ENCODE measurements at regions not wholly inside any gene's neighbourhood (a gene's known extent, or its start where the extent isn't known, plus 50 kb on each side); places are given as distances from the start of the nearest gene placed in this dataset.
"Not testable (repeated sequence)": the region's sequence is repeated elsewhere in the genome, so short reads cannot be mapped to it uniquely, and the experiment has no call there.

DNA sequence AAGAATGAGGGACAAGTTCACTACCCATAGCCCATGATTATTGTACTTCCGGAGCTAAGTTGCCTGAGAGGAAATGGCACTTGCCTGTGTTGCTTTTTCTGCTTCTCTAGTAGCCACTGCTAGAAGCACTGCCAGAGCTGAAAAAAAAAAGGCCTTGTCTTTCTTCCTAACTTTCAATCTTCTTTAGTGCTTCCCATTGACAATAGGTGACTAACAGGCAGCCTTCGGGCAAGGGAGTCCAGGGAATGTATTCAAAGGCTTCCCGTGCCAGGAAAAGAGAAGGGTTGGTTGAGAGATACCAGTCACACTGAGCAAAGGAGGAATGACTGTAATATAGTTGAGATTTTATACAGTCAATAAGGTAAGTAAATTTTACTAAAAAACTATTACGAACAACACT is 242.0 kb downstream of the CALCRL start:
- no peak for DNase-seq (ENCODE audit: low spot score)

DNA sequence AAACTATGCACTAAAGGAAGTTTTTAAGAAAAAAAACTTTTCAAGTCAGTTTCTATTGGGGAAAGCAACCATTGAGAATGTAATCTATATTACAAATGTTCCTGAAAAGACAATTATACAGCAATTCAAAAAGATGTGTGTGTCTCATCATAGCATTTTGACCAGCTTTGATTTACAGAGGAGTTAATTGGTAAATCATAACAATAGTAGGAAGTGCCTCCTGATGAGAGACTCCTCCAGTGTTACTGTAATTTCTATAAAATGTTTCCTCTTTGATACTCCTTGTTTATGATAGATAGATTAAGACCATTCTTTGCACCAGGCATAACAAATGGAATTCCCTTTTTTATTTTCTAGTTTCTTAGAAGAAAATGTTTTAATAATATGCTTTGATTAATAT is 249.9 kb downstream of the CALCRL start:
- no peak for DNase-seq (ENCODE audit: low spot score)

DNA sequence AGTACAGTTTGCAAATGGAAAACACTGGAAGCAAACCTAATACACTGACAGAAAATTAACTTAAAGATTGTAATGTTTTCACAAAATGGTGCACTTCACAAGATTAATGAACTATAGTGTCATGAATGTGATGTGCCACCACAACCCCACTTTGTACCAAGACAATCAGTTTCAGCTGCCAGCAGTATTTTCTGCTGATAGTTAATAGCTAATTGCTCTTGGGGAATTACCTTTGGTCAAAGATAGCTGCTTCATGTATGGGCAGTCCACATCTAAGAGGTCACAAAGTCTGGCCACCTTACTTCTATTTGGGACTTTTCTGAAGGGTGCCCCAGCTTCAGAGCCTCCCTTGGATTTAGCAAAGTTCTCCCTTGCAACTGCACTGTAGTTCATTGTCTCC is 254.0 kb downstream of the CALCRL start:
- DNase-seq (ENCODE audit: low spot score): no peak

DNA sequence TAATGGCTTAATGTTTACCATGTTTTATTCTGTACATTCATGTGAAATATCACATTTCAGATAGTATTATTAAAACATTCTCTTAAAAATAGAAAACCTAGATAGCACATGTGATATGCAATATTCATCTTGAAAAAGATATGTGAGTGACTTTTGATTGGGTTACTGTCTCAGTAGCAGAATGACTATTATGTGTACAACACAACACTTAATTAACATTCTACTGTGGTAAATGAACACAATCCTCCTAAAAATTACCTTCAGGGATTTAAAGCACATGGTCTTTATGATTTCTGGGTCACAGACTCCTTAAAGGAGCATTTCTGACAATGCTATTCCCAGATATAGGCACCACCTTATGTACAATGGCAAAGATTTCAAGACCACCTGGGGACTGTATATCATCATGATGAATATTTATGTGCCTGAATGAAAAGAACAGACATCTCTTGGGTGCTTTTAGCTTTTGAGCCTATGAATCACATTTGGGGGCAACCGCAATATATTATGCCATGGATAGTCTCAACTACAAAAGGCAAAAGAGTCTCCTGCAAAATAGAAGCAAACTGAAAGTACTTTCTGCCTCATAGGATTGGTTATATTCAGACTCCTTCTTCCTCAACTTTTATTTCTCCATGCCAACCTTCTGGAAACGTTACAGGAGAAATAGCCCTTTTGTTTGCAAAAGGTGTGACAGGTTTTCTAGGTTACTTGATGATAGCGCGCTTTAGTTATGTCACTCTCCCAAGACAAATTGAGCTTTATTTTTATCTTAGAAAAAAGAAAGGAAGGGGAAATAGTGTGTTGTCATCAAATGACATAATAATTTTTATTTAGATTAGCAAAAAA is 259.0 kb downstream of the CALCRL start:
- no peak for DNase-seq (ENCODE audit: low spot score)

DNA sequence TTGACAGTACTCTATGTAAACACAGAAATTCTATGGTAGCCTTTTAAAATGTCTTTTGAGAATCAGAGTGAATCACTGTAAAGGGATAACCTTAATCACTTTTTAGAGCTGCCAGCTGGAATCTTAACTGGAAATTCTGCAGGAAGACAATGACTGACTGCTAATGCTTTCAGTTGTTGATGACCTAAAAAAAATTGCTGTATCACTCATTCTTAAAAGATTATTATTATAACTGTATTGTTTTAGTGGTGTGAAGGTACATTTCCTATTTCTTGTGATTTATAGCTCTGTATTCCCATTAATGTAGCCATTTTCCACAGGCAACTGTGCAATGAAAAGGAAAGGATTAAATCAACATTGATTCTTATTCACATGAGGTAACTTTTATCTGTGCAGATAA is 260.5 kb downstream of the CALCRL start:
- DNase-seq (ENCODE audit: low spot score): no peak

DNA sequence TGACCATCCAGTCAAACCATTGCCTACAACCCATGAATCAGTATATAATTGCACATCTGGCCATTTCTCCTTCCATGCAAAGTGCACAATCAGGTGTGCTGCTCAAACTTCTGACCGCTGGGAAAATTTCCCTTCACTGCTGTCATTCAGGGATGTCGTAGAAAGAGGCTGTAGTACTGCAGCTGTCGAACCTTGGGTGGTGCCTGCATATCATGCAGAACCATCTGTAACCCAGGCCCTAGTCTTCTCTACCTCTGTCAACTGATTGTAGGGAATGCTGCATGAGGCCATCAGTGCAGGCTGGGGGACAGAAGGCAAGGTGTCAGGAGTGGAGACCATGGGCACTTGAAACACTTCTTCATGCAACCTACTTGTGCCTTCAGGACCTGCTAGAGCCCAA is 267.5 kb downstream of the CALCRL start:
- DNase-seq (ENCODE audit: low spot score): no peak

DNA sequence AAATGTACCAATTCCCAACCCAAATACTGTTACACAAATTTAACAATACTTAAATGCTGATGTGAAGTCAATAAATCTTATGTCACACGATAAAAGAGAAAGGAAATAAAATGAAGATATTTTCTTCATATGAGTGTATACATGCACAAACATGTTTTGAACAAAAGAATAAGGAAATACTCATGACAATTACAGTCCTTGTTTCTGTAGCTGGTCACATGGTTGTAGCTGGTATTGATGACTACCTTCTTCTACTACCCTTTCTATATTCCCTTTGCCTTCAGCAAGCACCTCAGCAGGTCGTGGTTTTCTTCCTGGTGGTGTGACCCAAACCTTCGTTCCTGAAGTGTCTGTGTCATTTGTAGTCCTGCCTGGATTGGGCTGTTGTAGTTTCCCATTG is 269.2 kb downstream of the CALCRL start:
- not testable (repeated sequence) for DNase-seq (ENCODE audit: low spot score)

DNA sequence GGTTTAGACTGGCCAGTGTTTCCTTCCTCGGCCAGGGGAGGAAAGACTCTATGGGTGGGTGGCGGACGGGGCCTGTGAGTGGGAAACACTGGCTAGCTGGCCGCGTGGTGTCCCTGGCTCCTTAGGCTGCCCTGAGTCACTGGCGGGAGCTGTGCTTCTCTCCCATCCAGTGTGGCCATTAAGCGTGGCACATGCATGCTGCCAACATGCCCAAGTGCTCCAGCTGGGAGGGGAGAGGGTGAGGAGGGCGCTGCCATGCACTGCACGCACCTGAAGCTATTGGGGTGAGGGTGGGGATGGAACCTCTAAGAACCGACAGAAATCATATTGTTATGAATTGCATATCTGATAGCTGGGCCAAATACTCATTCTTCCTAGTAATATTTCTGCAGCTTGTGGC is 270.8 kb downstream of the CALCRL start:
- no peak for DNase-seq (ENCODE audit: low spot score)

DNA sequence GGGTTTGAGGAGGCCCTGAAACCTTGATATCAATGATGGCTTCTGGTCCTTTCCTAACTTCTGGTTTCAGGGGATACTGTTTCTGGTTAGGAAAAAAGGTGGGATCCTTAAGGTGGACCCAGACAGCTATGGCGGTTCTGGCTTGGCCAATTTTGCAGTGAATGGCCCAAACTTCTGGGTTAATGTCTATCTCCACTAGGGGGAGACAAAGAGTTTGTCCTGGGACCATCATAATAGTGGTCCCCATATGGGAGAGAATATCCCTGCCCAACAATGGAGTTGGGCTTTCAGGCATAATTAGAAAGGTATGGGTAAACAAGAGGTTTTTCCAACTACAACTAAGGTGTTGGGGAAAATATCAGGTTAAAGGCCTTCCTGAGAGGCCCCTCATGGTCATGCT is 273.5 kb downstream of the CALCRL start:
- DNase-seq (ENCODE audit: low spot score): no peak

DNA sequence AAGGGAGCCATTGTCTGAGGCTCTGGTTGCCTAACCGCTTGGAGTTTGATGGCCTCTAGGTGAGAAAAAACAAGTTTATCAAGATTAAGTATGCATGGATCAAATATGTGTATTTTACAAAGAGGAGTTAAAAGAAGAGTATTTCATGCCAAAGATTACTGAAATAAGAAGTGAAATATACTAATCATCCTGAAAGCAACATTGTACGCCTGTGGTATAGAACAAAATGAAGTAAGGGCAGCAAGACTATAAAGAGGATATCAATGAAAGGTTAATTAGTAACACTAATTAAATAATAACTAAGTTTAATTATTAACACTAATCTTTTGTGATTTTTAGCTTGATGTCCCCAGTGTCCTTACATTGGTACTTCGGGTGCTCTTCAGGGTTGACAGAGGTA is 276.7 kb downstream of the CALCRL start:
- DNase-seq (ENCODE audit: low spot score): no peak

DNA sequence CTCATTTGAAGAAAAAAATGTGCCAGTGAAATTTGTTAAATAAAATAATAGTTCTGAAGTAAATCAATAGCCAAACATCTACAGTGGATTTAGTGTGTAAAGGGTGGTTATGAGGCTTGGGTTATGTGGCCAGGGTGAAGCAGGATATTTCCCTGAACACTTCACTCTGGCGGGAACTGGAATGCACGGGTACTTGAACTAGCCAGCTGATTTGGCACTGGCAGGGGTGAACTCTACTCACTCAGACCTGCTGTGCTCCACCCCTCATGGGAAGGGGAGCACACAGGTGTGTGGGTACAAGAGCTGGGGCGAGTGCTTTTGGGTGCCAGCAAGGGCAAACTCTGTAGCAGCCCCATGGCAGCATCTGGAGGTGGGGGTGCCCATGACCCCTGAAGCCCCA is 278.2 kb downstream of the CALCRL start:
- no peak for DNase-seq (ENCODE audit: low spot score)

DNA sequence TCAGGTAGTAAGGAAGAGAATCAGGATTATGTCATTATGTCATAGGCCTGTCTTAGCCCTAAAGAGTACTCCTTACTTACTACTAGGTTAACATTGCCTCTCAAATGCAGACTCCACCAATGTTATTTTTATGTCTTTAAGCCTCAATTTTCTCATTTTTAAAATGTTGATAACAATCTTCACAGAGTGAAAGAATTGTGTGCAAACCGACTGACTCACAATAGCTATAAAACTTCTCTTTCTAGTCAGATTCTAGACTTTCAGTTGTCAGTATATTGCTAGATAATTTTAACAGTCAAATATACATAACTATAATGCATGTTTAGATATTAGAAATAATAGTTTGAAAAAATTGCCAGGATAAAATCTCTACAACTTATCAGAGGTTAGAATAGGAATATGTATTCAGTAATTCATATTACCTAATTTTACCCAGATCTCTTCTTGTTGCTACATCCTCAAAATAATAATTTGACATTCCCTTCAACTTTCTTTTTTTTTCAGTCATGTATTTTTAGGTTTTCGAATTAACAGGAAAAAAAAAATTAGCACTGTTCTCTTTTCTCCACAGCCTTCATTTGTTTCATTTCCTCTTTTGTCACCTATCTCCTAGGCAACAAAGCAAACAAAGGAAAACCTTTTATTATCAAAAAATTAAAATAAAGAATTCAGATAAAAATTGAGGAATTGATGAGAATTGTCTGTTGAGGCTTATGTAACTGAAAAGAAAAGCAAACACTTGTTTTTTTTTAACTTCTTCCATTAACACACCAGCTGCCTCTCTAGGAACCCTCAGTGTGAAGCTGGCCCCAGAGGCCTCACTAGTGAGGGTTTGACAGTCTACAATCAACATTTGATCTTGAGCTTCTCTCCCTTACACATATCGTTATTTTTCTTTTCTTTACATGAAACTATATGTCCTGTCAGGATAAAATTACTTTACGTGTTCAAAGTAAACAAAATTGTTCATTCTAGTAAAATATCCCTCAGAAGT is 279.0 kb downstream of the CALCRL start:
- DNase-seq (ENCODE audit: low spot score): no peak

DNA sequence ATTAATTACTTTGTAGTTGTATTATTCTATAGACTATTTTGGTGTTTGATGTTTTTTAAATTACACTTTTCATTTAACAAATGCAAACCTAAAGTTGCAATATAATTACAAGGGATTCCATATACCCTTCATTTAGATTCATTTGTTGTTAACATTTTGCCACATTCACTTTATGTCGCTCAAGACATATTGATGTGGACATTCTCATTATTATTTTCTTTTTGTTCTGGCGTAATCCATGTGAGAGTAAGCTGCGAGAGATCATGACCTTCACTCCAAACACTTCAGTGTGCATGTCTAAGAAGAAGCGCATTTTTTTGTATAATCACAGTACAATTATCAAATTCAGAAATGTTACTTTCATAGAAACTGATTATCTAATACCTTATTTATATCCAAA is 280.6 kb downstream of the CALCRL start:
- no peak for DNase-seq (ENCODE audit: low spot score)

DNA sequence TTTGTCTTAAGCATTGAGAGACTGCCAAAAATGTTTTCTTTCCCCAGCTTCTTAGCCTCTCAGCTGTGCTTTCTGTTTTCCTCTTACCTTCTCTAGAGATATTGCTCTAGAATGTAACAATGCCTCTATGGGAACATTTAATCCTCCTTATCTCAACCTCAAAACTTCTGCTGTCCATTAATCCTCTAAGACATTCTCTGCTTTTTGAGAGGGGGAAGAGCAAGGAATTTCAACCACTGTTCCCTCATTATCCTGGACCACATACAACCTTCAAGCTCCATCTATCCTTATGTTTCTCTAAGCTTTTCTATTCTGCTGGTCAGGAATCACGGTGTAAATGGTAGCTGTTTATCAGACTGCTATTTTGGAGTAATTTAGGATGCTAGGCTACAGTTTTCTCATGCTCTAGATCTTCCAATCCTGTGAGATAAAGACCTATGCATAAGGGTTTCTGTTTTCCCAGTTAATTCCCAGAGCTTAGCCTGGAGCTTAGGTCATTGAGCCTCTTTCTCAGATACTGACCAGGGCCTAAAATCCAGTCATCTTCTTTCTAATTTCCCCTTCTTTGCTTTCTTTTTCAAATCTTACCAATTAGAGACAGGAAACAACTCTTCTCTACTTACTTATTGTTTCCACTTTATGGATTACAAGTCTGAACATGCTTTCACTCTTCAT is 282.0 kb downstream of the CALCRL start:
- no peak for DNase-seq (ENCODE audit: low spot score)

DNA sequence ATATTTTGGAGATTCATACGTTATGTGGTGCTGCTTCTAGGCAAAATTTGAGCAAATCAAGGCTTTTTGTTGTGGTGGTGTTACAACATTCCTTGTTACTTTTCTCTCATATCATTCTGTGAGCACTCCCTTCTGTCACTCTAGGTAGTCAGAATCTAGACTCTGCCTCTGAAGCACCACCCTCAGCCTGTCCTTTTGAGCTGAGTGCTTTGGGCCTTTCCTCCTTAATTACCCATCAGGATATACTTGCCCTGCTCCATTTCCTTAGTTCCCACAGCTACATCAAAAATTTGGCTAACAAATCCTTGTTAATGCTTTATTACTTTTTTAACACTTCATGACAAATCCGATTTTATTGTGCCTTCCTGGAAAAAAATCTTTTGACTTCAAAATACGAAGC is 289.6 kb downstream of the CALCRL start:
- DNase-seq (ENCODE audit: low spot score): no peak

DNA sequence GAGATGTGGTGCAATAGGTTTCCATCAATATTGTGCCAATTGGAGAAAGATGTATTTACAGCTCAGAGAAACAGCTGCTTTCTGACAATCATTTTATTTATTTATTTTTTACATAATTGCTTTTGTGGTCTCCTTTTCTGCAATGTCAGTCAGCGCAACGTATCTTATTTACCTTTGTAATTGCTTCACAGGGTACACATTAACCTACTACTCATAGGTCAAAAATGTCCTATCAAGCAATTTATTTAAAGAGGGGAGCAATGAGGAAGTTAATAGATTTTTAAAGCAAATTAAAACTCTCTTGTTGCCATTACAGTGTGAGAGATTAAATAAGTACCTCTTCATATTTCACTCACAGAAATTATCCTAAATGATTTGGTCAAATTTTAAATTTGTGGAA is 291.0 kb downstream of the CALCRL start:
- DNase-seq (ENCODE audit: low spot score): no peak

DNA sequence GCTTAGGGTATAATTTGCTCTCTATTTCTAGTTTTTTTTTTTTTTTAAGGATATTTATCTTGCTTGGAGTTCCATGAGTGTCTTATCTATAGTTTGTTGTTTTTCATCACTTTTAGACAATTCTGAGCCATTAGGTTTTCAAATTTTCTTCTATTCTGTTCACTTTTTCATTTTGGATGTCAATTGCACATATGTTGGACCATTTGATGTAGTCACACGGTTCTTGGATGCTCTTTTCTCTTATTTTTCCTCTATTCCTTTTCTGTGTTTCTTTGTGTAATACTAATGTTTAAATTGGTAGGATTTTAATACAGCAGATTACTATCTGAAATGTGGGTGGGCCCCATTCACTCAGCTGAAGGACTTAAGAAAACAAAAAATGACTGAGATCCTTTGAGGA is 292.6 kb downstream of the CALCRL start:
- no peak for DNase-seq (ENCODE audit: low spot score)

DNA sequence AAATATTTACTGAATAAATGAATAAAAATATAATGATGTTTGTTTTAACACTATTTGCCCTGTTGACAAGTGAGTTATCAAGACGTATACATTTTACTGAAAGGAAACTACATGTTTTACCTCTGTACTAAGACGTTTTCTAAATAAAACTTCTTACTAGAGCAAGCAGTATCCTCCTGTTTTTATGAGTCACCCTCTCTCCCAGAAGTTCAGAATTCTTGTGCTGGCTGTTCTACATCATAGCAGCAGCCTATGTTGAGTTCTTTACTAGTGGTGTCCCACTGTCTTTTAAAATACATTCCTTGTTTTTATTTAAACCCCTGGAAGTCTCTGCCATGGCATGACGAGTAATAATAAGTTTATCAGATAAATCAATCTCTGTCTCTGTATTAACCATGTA is 297.4 kb downstream of the CALCRL start:
- no peak for DNase-seq (ENCODE audit: low spot score)

DNA sequence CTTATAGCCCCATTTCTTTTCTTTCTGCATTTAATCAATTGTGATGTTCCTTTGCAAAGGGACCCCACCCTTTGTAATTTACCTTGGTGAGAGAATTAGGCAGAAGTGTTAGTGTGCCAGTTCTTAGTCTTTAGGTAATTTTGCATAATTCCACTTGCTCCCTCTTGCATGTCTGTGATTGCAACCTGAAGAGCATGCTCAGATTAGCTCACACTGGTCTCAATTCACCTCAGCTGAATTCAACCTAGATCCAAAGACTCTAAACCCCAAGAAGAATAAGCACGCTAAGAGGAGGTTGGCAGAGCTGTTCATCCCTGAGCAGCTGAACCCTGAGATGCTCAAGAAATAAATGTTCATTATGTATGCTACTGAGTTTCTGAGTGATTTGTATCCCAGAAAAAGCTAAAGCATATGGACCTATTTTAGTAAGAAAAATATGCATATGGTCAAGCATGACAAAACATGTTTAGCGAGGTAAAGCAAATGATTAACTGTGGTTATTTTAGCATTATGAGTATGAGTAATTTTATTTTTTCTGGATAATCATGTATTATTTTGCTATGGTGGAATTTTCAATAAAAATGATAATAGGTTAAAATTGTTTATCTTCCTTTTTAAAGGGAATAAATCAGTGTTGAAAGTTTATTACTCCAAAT is 299.2 kb upstream of the ZSWIM2 start:
- DNase-seq (ENCODE audit: low spot score): no peak

DNA sequence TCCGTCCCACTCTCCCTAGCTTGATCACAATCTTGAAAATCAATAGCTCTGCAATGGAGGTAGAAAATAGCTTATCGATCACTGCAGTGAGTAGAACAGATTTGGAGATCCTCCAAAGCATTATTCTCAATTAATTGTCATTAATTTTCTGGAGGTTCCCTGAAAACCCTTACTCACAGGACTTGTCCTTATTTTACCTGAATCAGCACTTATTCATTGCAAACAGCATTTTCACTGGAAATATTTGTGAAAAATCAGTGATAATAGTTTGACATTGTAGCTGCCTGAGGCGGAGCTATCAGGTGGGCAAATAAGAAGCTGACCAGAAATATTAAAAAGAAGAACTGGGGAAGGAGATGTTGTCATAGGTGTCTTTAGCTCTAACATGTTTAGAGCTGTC is 294.6 kb upstream of the ZSWIM2 start:
- DNase-seq (ENCODE audit: low spot score): no peak

DNA sequence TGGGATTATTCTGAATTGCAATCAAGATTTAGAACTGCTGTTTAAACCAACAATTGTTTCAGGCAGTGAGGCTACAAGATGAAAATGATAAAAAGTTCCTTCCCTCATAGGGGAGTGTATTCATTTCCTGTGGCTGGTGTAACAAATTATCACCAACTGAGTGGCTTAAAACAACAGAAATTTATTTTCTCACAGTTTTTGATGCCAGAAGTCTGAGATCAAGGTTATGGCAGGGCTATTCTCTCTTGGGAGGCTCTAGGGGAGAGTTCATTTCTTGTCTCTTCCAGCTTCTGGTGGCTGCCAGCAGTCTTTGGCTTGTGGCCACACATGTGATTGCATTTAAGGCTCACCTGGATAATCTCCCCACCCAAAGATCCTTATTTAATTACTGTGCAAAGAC is 290.5 kb upstream of the ZSWIM2 start:
- no peak for DNase-seq (ENCODE audit: low spot score)

DNA sequence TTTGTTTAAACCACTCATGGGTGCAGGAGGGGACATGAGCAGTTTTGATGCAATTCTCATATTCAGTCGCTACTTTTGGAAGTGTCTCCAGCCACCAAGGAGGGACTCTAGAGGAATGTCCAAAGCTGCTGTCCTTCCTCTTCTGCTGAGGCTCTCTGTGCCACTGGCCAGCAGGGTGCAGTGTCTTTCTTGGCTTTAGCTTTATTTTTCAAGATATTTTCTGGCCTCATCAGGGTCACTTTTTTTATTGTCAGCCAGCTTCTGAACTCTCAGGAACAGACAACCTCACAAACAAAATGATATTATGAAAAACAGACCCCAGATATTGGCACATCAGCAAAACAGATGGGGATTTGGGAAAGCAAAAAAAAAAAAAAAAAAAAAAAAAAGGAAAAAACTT is 289.3 kb upstream of the ZSWIM2 start:
- no peak for DNase-seq (ENCODE audit: low spot score)
